ENCODE measurements at regions not wholly inside any gene's neighbourhood (a gene's known extent, or its start where the extent isn't known, plus 50 kb on each side); places are given as distances from the start of the nearest gene placed in this dataset.

DNA sequence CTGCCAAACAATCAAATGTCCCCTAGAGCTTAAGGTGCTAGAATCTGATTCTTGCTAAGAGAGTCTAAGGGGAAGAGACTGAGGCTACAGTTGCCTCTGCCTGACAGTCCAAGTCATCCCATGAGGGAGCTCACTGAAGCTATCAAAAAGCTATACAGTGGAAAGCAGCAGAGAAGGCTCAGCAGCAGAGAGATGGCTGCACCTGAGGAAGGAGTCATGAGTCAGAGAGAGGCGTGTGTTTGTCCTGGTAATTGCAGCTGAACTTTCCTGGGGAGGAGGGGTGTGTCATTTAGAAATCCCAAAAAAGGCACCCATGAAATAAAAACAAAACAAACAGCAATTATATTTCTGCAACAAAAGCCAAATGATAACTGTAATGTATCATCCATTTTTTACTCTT, 305.2 kb upstream of the UBE2E3 start:
- TF ChIP-seq, protein P1, sequence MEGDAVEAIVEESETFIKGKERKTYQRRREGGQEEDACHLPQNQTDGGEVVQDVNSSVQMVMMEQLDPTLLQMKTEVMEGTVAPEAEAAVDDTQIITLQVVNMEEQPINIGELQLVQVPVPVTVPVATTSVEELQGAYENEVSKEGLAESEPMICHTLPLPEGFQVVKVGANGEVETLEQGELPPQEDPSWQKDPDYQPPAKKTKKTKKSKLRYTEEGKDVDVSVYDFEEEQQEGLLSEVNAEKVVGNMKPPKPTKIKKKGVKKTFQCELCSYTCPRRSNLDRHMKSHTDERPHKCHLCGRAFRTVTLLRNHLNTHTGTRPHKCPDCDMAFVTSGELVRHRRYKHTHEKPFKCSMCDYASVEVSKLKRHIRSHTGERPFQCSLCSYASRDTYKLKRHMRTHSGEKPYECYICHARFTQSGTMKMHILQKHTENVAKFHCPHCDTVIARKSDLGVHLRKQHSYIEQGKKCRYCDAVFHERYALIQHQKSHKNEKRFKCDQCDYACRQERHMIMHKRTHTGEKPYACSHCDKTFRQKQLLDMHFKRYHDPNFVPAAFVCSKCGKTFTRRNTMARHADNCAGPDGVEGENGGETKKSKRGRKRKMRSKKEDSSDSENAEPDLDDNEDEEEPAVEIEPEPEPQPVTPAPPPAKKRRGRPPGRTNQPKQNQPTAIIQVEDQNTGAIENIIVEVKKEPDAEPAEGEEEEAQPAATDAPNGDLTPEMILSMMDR (IDR thresholded peaks at IDR 0.05) = no peak
- TF ChIP-seq POLR2A (IDR thresholded peaks at IDR 0.05) = no peak
